Esophagus squamous epithelium (tissue), 5 donors: ENCODE measurements at regions not wholly inside any gene's neighbourhood (a gene's known extent, or its start where the extent isn't known, plus 50 kb on each side); places are given as distances from the start of the nearest gene placed in this dataset.

Experiments
- DNase-seq: peaks from one replicate; lab custom pipeline; 2025; lab: John Stamatoyannopoulos, UW
- H3K27ac ChIP-seq, 4 donors: fragments of 200-600 bp; sonication (generic); one replicate each; pipeline ENCODE4 v1.5.1; 2016 to 2019; ENCODE audit warnings: mild to moderate bottlenecking in 1 of 4
- H3K27me3 ChIP-seq, 4 donors: fragments of 200-600 bp; sonication (generic); 1 replicate in 3 of 4; 2 replicates in 1 of 4; pipeline versions ENCODE4 v1.5.1 to v1.6.0; 2017 to 2021; ENCODE audit warnings: antibody characterized with exemption in 1 of 4
- H3K36me3 ChIP-seq, 3 donors: fragments of 200-600 bp; sonication (generic); one replicate each; pipeline ENCODE4 v1.5.1; 2016 to 2019
- H3K4me1 ChIP-seq, 3 donors: fragments of 200-600 bp; sonication (generic); one replicate each; pipeline ENCODE4 v1.5.1; 2017 to 2019
- H3K4me3 ChIP-seq, 4 donors: fragments of 200-600 bp; sonication (generic); 1 replicate in 3 of 4; 2 replicates in 1 of 4; pipeline ENCODE4 v1.5.1; 2016 to 2019; ENCODE audit warnings: mild to moderate bottlenecking in 2 of 4, moderate library complexity in 1 of 4
- H3K9me3 ChIP-seq, 3 donors: fragments of 200-600 bp; sonication (generic); one replicate each; pipeline ENCODE4 v1.5.1; 2016 to 2019
- POLR2A ChIP-seq, 4 donors: fragments of 450-650 bp; IDR thresholded peaks; one replicate each; pipeline ENCODE4 v1.6.1; 2017; ENCODE audit warnings: antibody characterized with exemption in 4 of 4, mild to moderate bottlenecking in 4 of 4, moderate library complexity in 3 of 4
- WGBS, 2 donors: methylation state at CpG; one replicate each; pipeline ENCODE4 v1.1.5; 2018; 5-methylcytosine and 5-hydroxymethylcytosine counted together
- intact Hi-C: fragments of 100-400 bp; cut with DNase I; formaldehyde crosslinking; loops from one replicate; pipeline ENCODE4 v1.15.0; 2022
- TF ChIP-seq, protein P1 (sequence below), 6 experiments: fragments of 450-650 bp in 4 of 6; fragments of 200-600 bp in 2 of 6; sonication (generic) in 2 of 6; IDR thresholded peaks; one replicate each; pipeline ENCODE4 v1.5.1; 2016 to 2019; ENCODE audit warnings: antibody characterized with exemption in 6 of 6, mild to moderate bottlenecking in 4 of 6, moderate library complexity in 4 of 6
- donor health status: DM: yes; HTN: yes; CAD: no.

DNA sequence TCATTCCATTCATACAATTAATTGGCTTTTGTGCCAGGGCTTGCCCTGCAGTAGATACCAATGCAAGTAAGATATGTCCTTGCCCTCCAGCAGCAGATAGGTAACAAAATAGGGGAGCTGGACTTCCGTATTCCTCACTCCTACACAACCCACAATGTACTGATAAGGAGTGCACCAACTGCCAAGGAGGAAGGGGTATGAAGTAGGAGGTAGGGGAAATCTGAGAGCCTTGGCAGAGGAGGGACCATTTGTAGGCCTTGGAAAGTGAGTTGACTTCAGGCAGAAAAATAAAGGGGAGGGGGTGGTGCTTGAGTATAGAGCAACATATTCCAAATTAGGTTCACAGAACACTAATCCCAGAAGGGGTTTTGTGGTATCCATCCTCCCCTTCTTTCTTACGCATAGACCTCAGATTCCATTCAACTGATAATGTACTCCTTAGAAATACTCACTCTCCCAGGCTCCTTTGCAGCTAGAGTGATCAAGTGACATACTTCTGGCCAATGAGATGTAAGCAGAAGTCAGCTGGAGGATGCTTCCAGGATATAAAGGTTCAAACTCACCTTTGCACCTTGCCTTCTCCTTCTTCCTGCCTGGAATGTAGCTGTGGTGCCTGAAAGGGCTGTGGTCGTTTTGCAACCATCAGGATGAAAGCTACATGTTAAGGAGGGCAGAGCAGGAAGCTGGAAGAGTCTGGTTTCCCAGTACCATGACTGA lies 127.1 kb upstream of the SMAD3 start:
- intact Hi-C loops = no loop called here
- H3K36me3 ChIP-seq = no peaks in the 10 kb centered on the region
- no peak for DNase-seq
- H3K4me3 ChIP-seq = no peak overlapping the region
- peaks cover 0 to 9% (median 3%) of the 10 kb centered on the region in 3 donors for H3K9me3 ChIP-seq
- no peak for TF ChIP-seq POLR2A (IDR thresholded peaks at IDR 0.05)
- TF ChIP-seq, protein P1, sequence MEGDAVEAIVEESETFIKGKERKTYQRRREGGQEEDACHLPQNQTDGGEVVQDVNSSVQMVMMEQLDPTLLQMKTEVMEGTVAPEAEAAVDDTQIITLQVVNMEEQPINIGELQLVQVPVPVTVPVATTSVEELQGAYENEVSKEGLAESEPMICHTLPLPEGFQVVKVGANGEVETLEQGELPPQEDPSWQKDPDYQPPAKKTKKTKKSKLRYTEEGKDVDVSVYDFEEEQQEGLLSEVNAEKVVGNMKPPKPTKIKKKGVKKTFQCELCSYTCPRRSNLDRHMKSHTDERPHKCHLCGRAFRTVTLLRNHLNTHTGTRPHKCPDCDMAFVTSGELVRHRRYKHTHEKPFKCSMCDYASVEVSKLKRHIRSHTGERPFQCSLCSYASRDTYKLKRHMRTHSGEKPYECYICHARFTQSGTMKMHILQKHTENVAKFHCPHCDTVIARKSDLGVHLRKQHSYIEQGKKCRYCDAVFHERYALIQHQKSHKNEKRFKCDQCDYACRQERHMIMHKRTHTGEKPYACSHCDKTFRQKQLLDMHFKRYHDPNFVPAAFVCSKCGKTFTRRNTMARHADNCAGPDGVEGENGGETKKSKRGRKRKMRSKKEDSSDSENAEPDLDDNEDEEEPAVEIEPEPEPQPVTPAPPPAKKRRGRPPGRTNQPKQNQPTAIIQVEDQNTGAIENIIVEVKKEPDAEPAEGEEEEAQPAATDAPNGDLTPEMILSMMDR (IDR thresholded peaks at IDR 0.05) = no peak
- WGBS, 2 donors = 73 to 76% methylated on average over 3 of the region's 3 CpGs
- H3K27me3 ChIP-seq = no peaks in the 10 kb centered on the region
- no peak overlapping the region for H3K27ac ChIP-seq
- H3K4me1 ChIP-seq = peaks cover 0 to 27% (median 1%) of the 10 kb centered on the region in 3 donors

DNA sequence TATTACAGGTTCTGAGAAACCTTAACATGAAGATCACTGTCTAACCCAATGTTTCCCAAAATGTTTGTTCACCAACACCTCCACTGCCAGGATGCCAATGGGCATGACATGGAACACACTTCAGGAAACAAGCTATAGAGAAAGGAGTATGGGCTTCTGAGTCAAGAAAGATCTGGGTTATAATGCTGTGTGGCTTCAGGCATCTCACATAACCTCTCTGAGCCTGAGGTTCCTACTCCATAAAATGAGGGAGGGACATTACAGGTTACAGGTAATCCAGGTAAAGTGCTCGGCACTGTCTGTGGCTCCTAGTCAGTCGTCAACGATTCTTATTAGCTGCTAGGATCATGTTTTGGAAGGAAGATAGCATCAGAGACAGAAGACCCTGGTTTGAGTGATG lies 126.4 kb upstream of the SMAD3 start:
- DNase-seq = no peak
- intact Hi-C loops = no loop called here
- no peak overlapping the region for H3K4me3 ChIP-seq

DNA sequence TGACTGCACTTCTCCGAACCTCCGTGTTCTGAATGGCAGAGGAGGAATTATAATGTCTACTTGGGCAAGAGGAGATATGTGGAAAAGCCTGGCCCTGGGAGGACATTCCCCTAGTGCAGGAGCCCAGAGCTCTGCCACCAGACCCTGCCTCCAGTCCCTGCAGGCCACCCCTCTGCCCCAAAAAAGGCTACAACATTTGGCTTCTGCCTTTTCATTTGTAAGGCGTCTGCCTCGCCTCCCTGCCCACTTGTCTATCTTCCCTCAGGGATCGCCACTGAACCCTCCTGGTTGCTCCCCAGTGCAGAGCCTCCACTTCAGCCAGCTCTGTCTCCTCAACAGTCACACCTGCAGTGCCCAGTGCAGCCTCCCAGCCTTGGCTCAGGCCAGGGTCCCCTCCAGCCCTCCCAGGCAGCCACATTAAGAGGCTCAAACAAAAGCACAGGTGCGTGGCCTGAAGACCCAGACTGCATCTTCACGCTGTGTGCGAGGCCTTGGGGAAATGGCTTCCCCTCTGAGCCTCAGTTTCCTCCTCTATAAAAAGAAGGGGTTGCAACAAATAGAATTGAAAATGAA lies 125.9 kb upstream of the SMAD3 start:
- no peaks in the 10 kb centered on the region for H3K27me3 ChIP-seq
- DNase-seq = no peak
- 89 to 95% methylated on average over 8 of the region's 8 CpGs for WGBS, 2 donors
- peaks cover 0 to 39% (median 9%) of the 10 kb centered on the region in 3 donors for H3K4me1 ChIP-seq
- TF ChIP-seq, protein P1 (IDR thresholded peaks at IDR 0.05) = no peak
- no peak for TF ChIP-seq POLR2A (IDR thresholded peaks at IDR 0.05)
- H3K36me3 ChIP-seq = no peaks in the 10 kb centered on the region
- H3K4me3 ChIP-seq = no peak overlapping the region
- no peak overlapping the region for H3K27ac ChIP-seq
- H3K9me3 ChIP-seq = no peaks in the 10 kb centered on the region
- intact Hi-C loops = loop anchor here (10.0 kb wide), 2 partner anchors 495 to 895 kb away; no protein-coding TSS in a partner anchor

More for the DNA sequence above, 126.4 kb upstream of the SMAD3 start:
- Histone ChIP-seq H3K27me3 (no peaks in the 10 kb centered on the region), H3K4me1 (peaks cover 0 to 34% (median 7%) of the 10 kb centered on the region in 3 donors), H3K27ac (no peak overlapping the region), H3K9me3 (peaks cover 0 to 3% (median 0%) of the 10 kb centered on the region in 3 donors), H3K36me3 (no peaks in the 10 kb centered on the region)
- TF ChIP-seq, protein P1 (IDR thresholded peaks at IDR 0.05) = no peak
- TF ChIP-seq POLR2A (IDR thresholded peaks at IDR 0.05) = no peak
- 86 to 100% methylated on average over 3 of the region's 3 CpGs for WGBS, 2 donors

DNA sequence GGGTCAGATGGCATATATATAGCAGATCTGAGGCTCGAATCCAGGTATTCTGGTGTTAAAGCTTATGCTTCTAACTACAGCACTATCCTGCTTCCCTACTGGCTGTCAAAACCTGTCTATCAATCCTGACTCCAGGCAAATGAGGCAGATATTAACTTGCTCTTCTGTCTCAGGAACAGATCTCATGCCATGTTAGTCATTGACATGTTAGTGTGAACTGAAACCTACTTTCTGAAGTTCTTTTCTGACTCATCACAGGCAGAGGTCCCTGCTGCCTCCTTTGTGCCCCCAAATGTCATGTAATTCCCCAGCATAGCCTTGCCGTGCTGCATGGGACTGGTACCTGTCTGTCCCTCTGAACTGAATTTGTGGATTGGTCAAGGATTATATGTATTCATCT lies 125.0 kb upstream of the SMAD3 start:
- intact Hi-C loops = loop anchor here (10.0 kb wide), 2 partner anchors 494 to 894 kb away; no protein-coding TSS in a partner anchor
- WGBS, 2 donors = 31 to 42% methylated on average over 2 of the region's 2 CpGs
- DNase-seq = no peak

More for the DNA sequence above, 125.0 kb upstream of the SMAD3 start:
- Histone ChIP-seq H3K36me3 (no peaks in the 10 kb centered on the region), H3K4me1 (peaks cover 0 to 41% (median 9%) of the 10 kb centered on the region in 3 donors), H3K4me3 (no peak overlapping the region), H3K9me3 (no peaks in the 10 kb centered on the region), H3K27ac (no peak overlapping the region), H3K27me3 (no peaks in the 10 kb centered on the region)
- no peak for TF ChIP-seq POLR2A (IDR thresholded peaks at IDR 0.05)
- TF ChIP-seq, protein P1 (IDR thresholded peaks at IDR 0.05) = no peak
